HG03575 (cell line): ENCODE measurements at regions not wholly inside any gene's neighbourhood (a gene's known extent, or its start where the extent isn't known, plus 50 kb on each side); places are given as distances from the start of the nearest gene placed in this dataset.

ENCODE experiments used
- ATAC-seq: cut with Tn5 transposase; IDR thresholded peaks from one replicate; pipeline ENCODE4 v1.9.1; 2021; ENCODE audit not compliant: unreplicated experiment, insufficient number of reproducible peaks, low FRiP score; ENCODE audit errors: extremely low read depth

GRCh38 chr4:138305050-138305449 lies 62.9 kb upstream of the SLC7A11 start:
- ATAC-seq = no peak

GRCh38 chr4:138301536-138301935 lies 59.4 kb upstream of the SLC7A11 start:
- no peak for ATAC-seq

- ATAC-seq = no peak
These were observed 58.5 kb upstream of the SLC7A11 start for GRCh38 chr4:138300616-138301015.

- no peak for ATAC-seq
These were observed 57.7 kb upstream of the SLC7A11 start for GRCh38 chr4:138299881-138300280.

GRCh38 chr4:138298866-138299265 lies 56.7 kb upstream of the SLC7A11 start:
- no peak for ATAC-seq

GRCh38 chr4:138298431-138298830 lies 56.3 kb upstream of the SLC7A11 start:
- no peak for ATAC-seq

GRCh38 chr4:138297743-138298405 lies 55.7 kb upstream of the SLC7A11 start:
- ATAC-seq = no peak

- no peak for ATAC-seq
These were observed 50.2 kb upstream of the SLC7A11 start for GRCh38 chr4:138292321-138292720.
